ENCODE measurements at regions not wholly inside any gene's neighbourhood (a gene's known extent, or its start where the extent isn't known, plus 50 kb on each side); places are given as distances from the start of the nearest gene placed in this dataset.
A peak's percentile ranks its signal among the peaks of the same experiment; 100 is the strongest.

- Histone ChIP-seq H3K27ac (ENCODE audit: low read depth, low read length) (no peak overlapping the region), H4K5ac (ENCODE audit: insufficient read length, low read depth, low read length) (no peak overlapping the region), H3K56ac (replicated peaks; ENCODE audit: insufficient read length, low read depth, low read length) (no peak overlapping the region), H3K36me3 (ENCODE audit: control insufficient read depth in 2 of 4, insufficient read depth in 4 of 4, low read length in 3 of 4) (no peaks in the 10 kb centered on the region), H3K4me1 (replicated peaks in 1 of 4; ENCODE audit: control insufficient read depth in 3 of 4, insufficient read depth in 4 of 4, low read length in 3 of 4) (peaks cover 0 to 7% (median 4%) of the 10 kb centered on the region in 4 experiments; a peak in 5 of 7 replicates), H3K23ac (ENCODE audit: insufficient read length) (no peak overlapping the region), H3K14ac (ENCODE audit: insufficient read length) (no peak overlapping the region), H2AFZ (ENCODE audit: low read length) (no peak overlapping the region), H3K4me3 (ENCODE audit: extremely low read depth in 1 of 4, insufficient read depth in 2 of 4, low read depth in 3 of 4, low read length in 4 of 4) (no peak overlapping the region), H4K8ac (ENCODE audit: extremely low read depth, insufficient read depth, low read length) (no peak overlapping the region), H3K18ac (ENCODE audit: extremely low read depth, low read length) (no peak overlapping the region), H3K23me2 (ENCODE audit: low read depth, low read length) (no peaks in the 10 kb centered on the region), H3K27me3 (replicated peaks in 1 of 4; ENCODE audit: control insufficient read depth in 3 of 4, extremely low read depth in 1 of 4, insufficient read depth in 3 of 4, low read length in 3 of 4) (no peaks in the 10 kb centered on the region), H3K9ac (replicated peaks in 1 of 4; ENCODE audit: extremely low read depth in 1 of 4, low read depth in 3 of 4, low read length in 3 of 4) (no peak overlapping the region), H4K91ac (replicated peaks; ENCODE audit: insufficient read length, low read length) (no peak overlapping the region), H2BK15ac (ENCODE audit: low read length) (no peak overlapping the region), H2BK120ac (replicated peaks; ENCODE audit: low read depth, low read length) (no peak overlapping the region), H3K4ac (replicated peaks; ENCODE audit: insufficient read length, low read depth, low read length) (no peak overlapping the region), H2BK20ac (ENCODE audit: low read length) (no peak overlapping the region), H3K79me1 (ENCODE audit: low read depth, low read length) (no peaks in the 10 kb centered on the region), H2AK5ac (ENCODE audit: low read depth, low read length) (no peak overlapping the region), H2BK5ac (ENCODE audit: low read depth, low read length) (no peak overlapping the region), H4K20me1 (replicated peaks in 1 of 2; ENCODE audit: control insufficient read depth in 1 of 2, insufficient read depth in 2 of 2, low read length in 2 of 2) (no peaks in the 10 kb centered on the region), H3K79me2 (ENCODE audit: control insufficient read depth in 1 of 2, insufficient read depth in 2 of 2, low read length in 2 of 2) (no peaks in the 10 kb centered on the region), H2BK12ac (ENCODE audit: low read depth, low read length) (peak overlapping the region; percentile 64; the same call in 1 of the 2 replicates), H3K9me3 (ENCODE audit: insufficient read depth in 2 of 2, low read depth in 1 of 2, low read length in 1 of 2) (no peaks in the 10 kb centered on the region), H3K4me2 (ENCODE audit: insufficient read depth in 1 of 2, low read depth in 2 of 2, low read length in 2 of 2) (no peak overlapping the region)
- POLR2A ChIA-PET (ENCODE audit: partially characterized antibody), result no interaction called here
- CTCF ChIA-PET (ENCODE audit: partially characterized antibody), result interaction anchor here (1.4 kb wide), 1 partner anchor 15 kb away, joined by 5 read pairs; no protein-coding TSS in a partner anchor
- 85% methylated on average over 6 of the region's 6 CpGs; no CpG with 5 or more reads in 1 of the 2 experiments for WGBS, 2 experiments (ENCODE audit: extremely low coverage in 1 of 2, insufficient coverage in 1 of 2, insufficient read length in 1 of 2, insufficient replicate concordance in 2 of 2, low coverage in 1 of 2, low lambda C conversion rate in 2 of 2, missing lambda C conversion rate in 1 of 2)
- TF ChIP-seq EZH2 (IDR thresholded peaks at IDR 0.05; ENCODE audit: low read depth, low read length, severe bottlenecking), result no peak
- FAIRE-seq (no peak), DNase-seq (ENCODE audit: low read depth in 1 of 2, low spot score in 2 of 2) (no peak)
These were observed 116.3 kb downstream of the BOD1 start for GRCh38 chr5:173500213-173500560.

Measured in H1 (cell line).